Esophagus squamous epithelium (tissue), 5 donors: ENCODE measurements at regions not wholly inside any gene's neighbourhood (a gene's known extent, or its start where the extent isn't known, plus 50 kb on each side); places are given as distances from the start of the nearest gene placed in this dataset.
"Not testable (repeated sequence)": the region's sequence is repeated elsewhere in the genome, so short reads cannot be mapped to it uniquely, and the experiment has no call there.

ENCODE experiments used
- DNase-seq: peaks from one replicate; lab custom pipeline; 2025; lab: John Stamatoyannopoulos, UW
- H3K27ac ChIP-seq, 4 donors: fragments of 200-600 bp; sonication (generic); one replicate each; pipeline ENCODE4 v1.5.1; 2016 to 2019; ENCODE audit warnings: mild to moderate bottlenecking in 1 of 4
- H3K27me3 ChIP-seq, 4 donors: fragments of 200-600 bp; sonication (generic); 1 replicate in 3 of 4; 2 replicates in 1 of 4; pipeline versions ENCODE4 v1.5.1 to v1.6.0; 2017 to 2021; ENCODE audit warnings: antibody characterized with exemption in 1 of 4
- H3K36me3 ChIP-seq, 3 donors: fragments of 200-600 bp; sonication (generic); one replicate each; pipeline ENCODE4 v1.5.1; 2016 to 2019
- H3K4me1 ChIP-seq, 3 donors: fragments of 200-600 bp; sonication (generic); one replicate each; pipeline ENCODE4 v1.5.1; 2017 to 2019
- H3K4me3 ChIP-seq, 4 donors: fragments of 200-600 bp; sonication (generic); 1 replicate in 3 of 4; 2 replicates in 1 of 4; pipeline ENCODE4 v1.5.1; 2016 to 2019; ENCODE audit warnings: mild to moderate bottlenecking in 2 of 4, moderate library complexity in 1 of 4
- H3K9me3 ChIP-seq, 3 donors: fragments of 200-600 bp; sonication (generic); one replicate each; pipeline ENCODE4 v1.5.1; 2016 to 2019
- CTCF ChIP-seq, 6 experiments: fragments of 450-650 bp in 4 of 6; fragments of 200-600 bp in 2 of 6; sonication (generic) in 2 of 6; IDR thresholded peaks; one replicate each; pipeline ENCODE4 v1.5.1; 2016 to 2019; ENCODE audit warnings: antibody characterized with exemption in 6 of 6, mild to moderate bottlenecking in 4 of 6, moderate library complexity in 4 of 6
- POLR2A ChIP-seq, 4 donors: fragments of 450-650 bp; IDR thresholded peaks; one replicate each; pipeline ENCODE4 v1.6.1; 2017; ENCODE audit warnings: antibody characterized with exemption in 4 of 4, mild to moderate bottlenecking in 4 of 4, moderate library complexity in 3 of 4
- WGBS, 2 donors: methylation state at CpG; one replicate each; pipeline ENCODE4 v1.1.5; 2018; 5-methylcytosine and 5-hydroxymethylcytosine counted together
- intact Hi-C: fragments of 100-400 bp; cut with DNase I; formaldehyde crosslinking; loops from one replicate; pipeline ENCODE4 v1.15.0; 2022
- donor health status: DM: yes; HTN: yes; CAD: no.

GRCh38 chr5:110001648-110002047 lies 311.9 kb downstream of the MAN2A1 start:
- no peak overlapping the region for H3K27ac ChIP-seq
- H3K27me3 ChIP-seq, result no peaks in the 10 kb centered on the region
- no peak for DNase-seq
- 83 to 89% methylated on average over 1 of the region's 1 CpG for WGBS, 2 donors
- TF ChIP-seq CTCF (IDR thresholded peaks at IDR 0.05), result no peak
- no peak for TF ChIP-seq POLR2A (IDR thresholded peaks at IDR 0.05)
- no peak overlapping the region for H3K4me3 ChIP-seq
- intact Hi-C loops, result no loop called here
- peaks cover 0 to 17% (median 0%) of the 10 kb centered on the region in 3 donors for H3K4me1 ChIP-seq
- no peaks in the 10 kb centered on the region for H3K36me3 ChIP-seq
- H3K9me3 ChIP-seq, result no peaks in the 10 kb centered on the region

GRCh38 chr5:110002652-110003051 lies 312.9 kb downstream of the MAN2A1 start:
- H3K27me3 ChIP-seq, result no peaks in the 10 kb centered on the region
- 88 to 100% methylated on average over 1 of the region's 1 CpG for WGBS, 2 donors
- no peak overlapping the region for H3K4me3 ChIP-seq
- H3K27ac ChIP-seq, result no peak overlapping the region
- no peak for DNase-seq
- H3K36me3 ChIP-seq, result no peaks in the 10 kb centered on the region
- H3K9me3 ChIP-seq, result no peaks in the 10 kb centered on the region
- TF ChIP-seq CTCF (IDR thresholded peaks at IDR 0.05) (no peak), POLR2A (IDR thresholded peaks at IDR 0.05) (no peak)
- intact Hi-C loops, result no loop called here
- H3K4me1 ChIP-seq, result peaks cover 0 to 17% (median 0%) of the 10 kb centered on the region in 3 donors

- DNase-seq, H3K4me1 ChIP-seq, H3K4me3 ChIP-seq, H3K27ac ChIP-seq, H3K9me3 ChIP-seq, H3K36me3 ChIP-seq, intact Hi-C loops, H3K27me3 ChIP-seq: not testable (repeated sequence)
- 81 to 92% methylated on average over 8 to 9 of the region's 10 CpGs for WGBS, 2 donors
Observed at GRCh38 chr5:110005907-110006562, 316.3 kb downstream of the MAN2A1 start.

- TF ChIP-seq POLR2A (IDR thresholded peaks at IDR 0.05) (no peak), CTCF (IDR thresholded peaks at IDR 0.05) (no peak)
- Histone ChIP-seq H3K36me3 (no peaks in the 10 kb centered on the region), H3K27ac (no peak overlapping the region), H3K9me3 (no peaks in the 10 kb centered on the region), H3K4me1 (no peaks in the 10 kb centered on the region), H3K27me3 (no peaks in the 10 kb centered on the region), H3K4me3 (no peak overlapping the region)
- no peak for DNase-seq
- intact Hi-C loops, result no loop called here
Observed at GRCh38 chr5:110007101-110007500, 317.4 kb downstream of the MAN2A1 start.

GRCh38 chr5:110008131-110008530 lies 318.4 kb downstream of the MAN2A1 start:
- intact Hi-C loops, result no loop called here
- Histone ChIP-seq H3K27me3 (no peaks in the 10 kb centered on the region), H3K36me3 (no peaks in the 10 kb centered on the region), H3K27ac (no peak overlapping the region), H3K4me1 (no peaks in the 10 kb centered on the region), H3K4me3 (no peak overlapping the region), H3K9me3 (no peaks in the 10 kb centered on the region)
- no peak for DNase-seq
- TF ChIP-seq CTCF (IDR thresholded peaks at IDR 0.05), result no peak
- no peak for TF ChIP-seq POLR2A (IDR thresholded peaks at IDR 0.05)
- 40 to 65% methylated on average over 4 of the region's 4 CpGs for WGBS, 2 donors

- no peak for DNase-seq
- TF ChIP-seq CTCF (IDR thresholded peaks at IDR 0.05), result no peak
- TF ChIP-seq POLR2A (IDR thresholded peaks at IDR 0.05), result no peak
- intact Hi-C loops, result no loop called here
Observed at GRCh38 chr5:110012145-110012544, 322.4 kb downstream of the MAN2A1 start.

More at GRCh38 chr5:110012145-110012544, 322.4 kb downstream of the MAN2A1 start:
- no peak overlapping the region for H3K4me3 ChIP-seq
- H3K9me3 ChIP-seq, result no peaks in the 10 kb centered on the region
- H3K27me3 ChIP-seq, result no peaks in the 10 kb centered on the region
- no peaks in the 10 kb centered on the region for H3K4me1 ChIP-seq
- no peak overlapping the region for H3K27ac ChIP-seq
- WGBS, 2 donors, result 86 to 87% methylated on average over 1 of the region's 1 CpG
- H3K36me3 ChIP-seq, result no peaks in the 10 kb centered on the region
